ENCODE measurements at regions not wholly inside any gene's neighbourhood (a gene's known extent, or its start where the extent isn't known, plus 50 kb on each side); places are given as distances from the start of the nearest gene placed in this dataset.
"Not testable (repeated sequence)": the region's sequence is repeated elsewhere in the genome, so short reads cannot be mapped to it uniquely, and the experiment has no call there.

- in situ Hi-C loops (cut with HindIII; ENCODE audit: low pct_unique_long_range_greater_than_20kb, low sequenced_read_pairs), result no loop called here
- no peak for DNase-seq (ENCODE audit: low read depth, low spot score)
These were observed 88.2 kb upstream of the CLINT1 start for GRCh38 chr5:157947156-157947555.

GRCh38 chr5:157945822-157946221 lies 86.9 kb upstream of the CLINT1 start:
- in situ Hi-C loops (cut with HindIII; ENCODE audit: low pct_unique_long_range_greater_than_20kb, low sequenced_read_pairs), result not testable (repeated sequence)

GRCh38 chr5:157944938-157945337 lies 86.0 kb upstream of the CLINT1 start:
- in situ Hi-C loops (cut with HindIII; ENCODE audit: low pct_unique_long_range_greater_than_20kb, low sequenced_read_pairs), result no loop called here
- no peak for DNase-seq (ENCODE audit: low read depth, low spot score)

More at GRCh38 chr5:157945822-157946221, 86.9 kb upstream of the CLINT1 start:
- DNase-seq (ENCODE audit: low read depth, low spot score), result not testable (repeated sequence)

- in situ Hi-C loops (cut with HindIII; ENCODE audit: low pct_unique_long_range_greater_than_20kb, low sequenced_read_pairs), result no loop called here
These were observed 85.2 kb upstream of the CLINT1 start for GRCh38 chr5:157944077-157944633.

GRCh38 chr5:157942595-157942994 lies 83.7 kb upstream of the CLINT1 start:
- in situ Hi-C loops (cut with HindIII; ENCODE audit: low pct_unique_long_range_greater_than_20kb, low sequenced_read_pairs), result no loop called here
- no peak for DNase-seq (ENCODE audit: low read depth, low spot score)

More at GRCh38 chr5:157944077-157944633, 85.2 kb upstream of the CLINT1 start:
- DNase-seq (ENCODE audit: low read depth, low spot score), result no peak

- in situ Hi-C loops (cut with HindIII; ENCODE audit: low pct_unique_long_range_greater_than_20kb, low sequenced_read_pairs), result no loop called here
- no peak for DNase-seq (ENCODE audit: low read depth, low spot score)
These were observed 82.7 kb upstream of the CLINT1 start for GRCh38 chr5:157941616-157942015.

GRCh38 chr5:157938101-157938500 lies 79.2 kb upstream of the CLINT1 start:
- DNase-seq (ENCODE audit: low read depth, low spot score); in situ Hi-C loops (cut with HindIII; ENCODE audit: low pct_unique_long_range_greater_than_20kb, low sequenced_read_pairs): not testable (repeated sequence)

GRCh38 chr5:157936776-157937501 lies 78.0 kb upstream of the CLINT1 start:
- DNase-seq (ENCODE audit: low read depth, low spot score); in situ Hi-C loops (cut with HindIII; ENCODE audit: low pct_unique_long_range_greater_than_20kb, low sequenced_read_pairs): not testable (repeated sequence)

GRCh38 chr5:157934600-157934999 lies 75.7 kb upstream of the CLINT1 start:
- no peak for DNase-seq (ENCODE audit: low read depth, low spot score)
- in situ Hi-C loops (cut with HindIII; ENCODE audit: low pct_unique_long_range_greater_than_20kb, low sequenced_read_pairs), result no loop called here

GRCh38 chr5:157933005-157933404 lies 74.1 kb upstream of the CLINT1 start:
- DNase-seq (ENCODE audit: low read depth, low spot score), result no peak
- in situ Hi-C loops (cut with HindIII; ENCODE audit: low pct_unique_long_range_greater_than_20kb, low sequenced_read_pairs), result no loop called here

GRCh38 chr5:157930710-157931109 lies 71.8 kb upstream of the CLINT1 start:
- in situ Hi-C loops (cut with HindIII; ENCODE audit: low pct_unique_long_range_greater_than_20kb, low sequenced_read_pairs), result no loop called here
- no peak for DNase-seq (ENCODE audit: low read depth, low spot score)

GRCh38 chr5:157926977-157927376 lies 68.0 kb upstream of the CLINT1 start:
- no peak for DNase-seq (ENCODE audit: low read depth, low spot score)
- in situ Hi-C loops (cut with HindIII; ENCODE audit: low pct_unique_long_range_greater_than_20kb, low sequenced_read_pairs), result no loop called here

- in situ Hi-C loops (cut with HindIII; ENCODE audit: low pct_unique_long_range_greater_than_20kb, low sequenced_read_pairs), result no loop called here
- DNase-seq (ENCODE audit: low read depth, low spot score), result no peak
These were observed 67.1 kb upstream of the CLINT1 start for GRCh38 chr5:157925786-157926671.

GRCh38 chr5:157924931-157925729 lies 66.2 kb upstream of the CLINT1 start:
- in situ Hi-C loops (cut with HindIII; ENCODE audit: low pct_unique_long_range_greater_than_20kb, low sequenced_read_pairs), result no loop called here
- DNase-seq (ENCODE audit: low read depth, low spot score), result no peak

GRCh38 chr5:157924490-157924889 lies 65.5 kb upstream of the CLINT1 start:
- no peak for DNase-seq (ENCODE audit: low read depth, low spot score)
- in situ Hi-C loops (cut with HindIII; ENCODE audit: low pct_unique_long_range_greater_than_20kb, low sequenced_read_pairs), result no loop called here

- in situ Hi-C loops (cut with HindIII; ENCODE audit: low pct_unique_long_range_greater_than_20kb, low sequenced_read_pairs), result no loop called here
- DNase-seq (ENCODE audit: low read depth, low spot score), result no peak
These were observed 64.8 kb upstream of the CLINT1 start for GRCh38 chr5:157923765-157924164.

GRCh38 chr5:157922026-157922425 lies 63.1 kb upstream of the CLINT1 start:
- in situ Hi-C loops (cut with HindIII; ENCODE audit: low pct_unique_long_range_greater_than_20kb, low sequenced_read_pairs), result no loop called here
- DNase-seq (ENCODE audit: low read depth, low spot score), result no peak

GRCh38 chr5:157920828-157921170 lies 61.9 kb upstream of the CLINT1 start:
- in situ Hi-C loops (cut with HindIII; ENCODE audit: low pct_unique_long_range_greater_than_20kb, low sequenced_read_pairs), result no loop called here

More at GRCh38 chr5:157920828-157921170, 61.9 kb upstream of the CLINT1 start:
- no peak for DNase-seq (ENCODE audit: low read depth, low spot score)

All from SK-MEL-5 (cell line).